Peyer's patch (tissue), 4 donors: ENCODE measurements at regions not wholly inside any gene's neighbourhood (a gene's known extent, or its start where the extent isn't known, plus 50 kb on each side); places are given as distances from the start of the nearest gene placed in this dataset.

Source experiments
- CTCF ChIP-seq, 6 experiments: fragments of 450-650 bp in 4 of 6; fragments of 200-600 bp in 2 of 6; sonication (generic) in 1 of 6; IDR thresholded peaks; one replicate each; pipeline ENCODE4 v1.5.1; 2017 to 2019; ENCODE audit warnings: antibody characterized with exemption in 6 of 6, mild to moderate bottlenecking in 3 of 6, moderate library complexity in 1 of 6
- POLR2A ChIP-seq, 2 donors: fragments of 450-650 bp; IDR thresholded peaks; one replicate each; pipeline ENCODE4 v1.5.1; 2017; ENCODE audit warnings: antibody characterized with exemption in 2 of 2, mild to moderate bottlenecking in 2 of 2, moderate library complexity in 2 of 2

DNA sequence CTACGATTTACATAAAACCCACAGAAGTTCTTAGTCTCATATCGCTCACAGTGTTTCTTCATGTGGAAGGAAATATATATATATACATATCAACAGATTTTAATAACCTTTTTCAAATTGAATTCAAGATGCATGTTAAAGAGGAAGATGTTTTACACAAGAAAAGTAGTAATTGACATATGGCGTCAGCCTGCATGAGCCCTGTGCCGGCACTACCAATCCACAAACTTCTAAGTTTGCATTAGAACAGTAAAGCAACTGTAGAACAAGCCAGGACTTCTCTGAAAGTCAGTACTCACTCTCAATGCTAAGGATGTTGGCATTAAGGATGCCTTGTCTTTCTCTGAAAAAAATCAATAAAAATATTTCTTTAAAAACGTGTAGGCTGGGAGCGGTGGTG, 441.3 kb upstream of the SMIM31 start:
- no peak for TF ChIP-seq CTCF (IDR thresholded peaks at IDR 0.05)
- TF ChIP-seq POLR2A (IDR thresholded peaks at IDR 0.05): no peak
